Fibroblast of villous mesenchyme (primary cell): ENCODE measurements at regions not wholly inside any gene's neighbourhood (a gene's known extent, or its start where the extent isn't known, plus 50 kb on each side); places are given as distances from the start of the nearest gene placed in this dataset.

Source experiments
- DNase-seq: peaks from one replicate; pipeline ENCODE4 v3.0.0-alpha.2; 2010; ENCODE audit warnings: low read depth
- H3K4me3 ChIP-seq: 2 replicates; pipeline ENCODE4 v1.5.1; 2011; ENCODE audit warnings: low read depth, mild to moderate bottlenecking, low read length
- TF ChIP-seq, protein P1 (sequence below): IDR thresholded peaks from 2 replicates; pipeline ENCODE4 v1.5.1; 2012; ENCODE audit warnings: low read depth, mild to moderate bottlenecking, low read length; ENCODE audit not compliant: insufficient read depth

DNA sequence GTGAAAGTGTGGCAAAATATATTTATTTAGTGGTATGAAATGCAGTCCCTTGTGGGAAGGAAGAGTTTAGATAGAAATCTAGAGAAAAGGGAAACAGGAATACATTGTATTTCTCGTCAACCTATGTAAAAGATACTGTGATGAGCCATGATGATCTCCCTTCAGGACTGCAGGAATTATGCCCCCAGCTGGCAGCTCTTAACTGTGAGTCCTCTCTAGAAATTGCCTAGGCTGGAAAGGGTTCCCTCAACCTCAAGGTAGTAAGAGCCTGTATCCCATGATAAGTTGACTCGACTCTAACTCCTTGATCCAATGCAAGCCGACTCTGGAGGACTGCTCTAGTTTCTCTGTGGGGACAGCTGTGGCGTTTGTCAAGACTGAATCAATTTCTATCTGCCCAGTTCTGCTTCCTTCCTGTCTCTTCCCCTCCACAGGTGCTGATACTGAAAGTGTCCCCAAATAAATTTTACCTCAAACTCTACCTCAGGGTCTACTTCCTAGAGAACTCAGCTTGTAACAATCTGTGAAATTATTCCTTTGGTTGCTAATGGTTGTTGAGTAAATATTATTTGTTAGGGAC is 897.3 kb downstream of the METTL15 start:
- TF ChIP-seq, protein P1, sequence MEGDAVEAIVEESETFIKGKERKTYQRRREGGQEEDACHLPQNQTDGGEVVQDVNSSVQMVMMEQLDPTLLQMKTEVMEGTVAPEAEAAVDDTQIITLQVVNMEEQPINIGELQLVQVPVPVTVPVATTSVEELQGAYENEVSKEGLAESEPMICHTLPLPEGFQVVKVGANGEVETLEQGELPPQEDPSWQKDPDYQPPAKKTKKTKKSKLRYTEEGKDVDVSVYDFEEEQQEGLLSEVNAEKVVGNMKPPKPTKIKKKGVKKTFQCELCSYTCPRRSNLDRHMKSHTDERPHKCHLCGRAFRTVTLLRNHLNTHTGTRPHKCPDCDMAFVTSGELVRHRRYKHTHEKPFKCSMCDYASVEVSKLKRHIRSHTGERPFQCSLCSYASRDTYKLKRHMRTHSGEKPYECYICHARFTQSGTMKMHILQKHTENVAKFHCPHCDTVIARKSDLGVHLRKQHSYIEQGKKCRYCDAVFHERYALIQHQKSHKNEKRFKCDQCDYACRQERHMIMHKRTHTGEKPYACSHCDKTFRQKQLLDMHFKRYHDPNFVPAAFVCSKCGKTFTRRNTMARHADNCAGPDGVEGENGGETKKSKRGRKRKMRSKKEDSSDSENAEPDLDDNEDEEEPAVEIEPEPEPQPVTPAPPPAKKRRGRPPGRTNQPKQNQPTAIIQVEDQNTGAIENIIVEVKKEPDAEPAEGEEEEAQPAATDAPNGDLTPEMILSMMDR = no peak
- H3K4me3 ChIP-seq = no peak overlapping the region
- no peak for DNase-seq

- DNase-seq = no peak
- TF ChIP-seq, protein P1 = no peak
Measured at GRCh38 chr11:29002816-29003215, 894.6 kb downstream of the METTL15 start.

DNA sequence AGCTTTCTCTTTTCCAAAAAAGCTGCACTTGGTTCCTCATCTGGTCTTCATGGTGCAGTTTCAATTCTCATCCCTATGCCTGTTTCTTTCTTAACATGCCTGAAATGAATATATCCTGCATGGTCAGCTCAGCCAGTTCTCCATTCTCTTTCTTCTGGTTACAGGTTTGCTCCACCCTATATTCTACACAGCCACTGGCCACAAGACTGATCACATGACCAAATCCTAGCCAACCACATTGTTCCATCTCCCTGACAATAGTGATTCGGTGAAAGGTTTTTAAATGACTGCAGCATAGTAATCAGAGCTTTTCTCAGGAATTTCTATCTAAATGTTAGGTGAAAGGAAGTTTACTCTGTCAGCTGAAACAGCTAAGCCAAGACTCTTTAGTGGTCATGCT is 891.4 kb downstream of the METTL15 start:
- no peak for DNase-seq
- TF ChIP-seq, protein P1 = no peak

More at GRCh38 chr11:29002816-29003215, 894.6 kb downstream of the METTL15 start:
- no peak overlapping the region for H3K4me3 ChIP-seq

DNA sequence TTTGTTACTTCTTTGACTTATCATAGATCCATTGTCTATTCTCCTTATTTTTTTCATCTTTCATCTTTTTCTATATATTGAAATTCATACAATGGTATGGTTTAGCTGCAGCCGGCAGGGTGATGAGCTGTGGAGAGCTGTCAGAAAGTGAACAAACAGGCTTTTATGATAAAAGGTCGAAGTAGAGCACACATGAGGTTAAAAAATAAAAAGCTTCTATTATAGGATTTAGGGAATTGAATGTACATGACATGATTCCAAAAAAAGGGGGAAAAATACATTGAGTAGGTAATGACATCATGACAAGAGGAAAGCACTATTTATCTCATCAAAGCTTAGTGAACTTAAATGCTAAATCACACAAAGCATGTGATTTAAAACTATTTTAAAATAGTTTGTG is 884.8 kb downstream of the METTL15 start:
- TF ChIP-seq, protein P1 = no peak
- no peak overlapping the region for H3K4me3 ChIP-seq
- no peak for DNase-seq

More for the DNA sequence above, 891.4 kb downstream of the METTL15 start:
- H3K4me3 ChIP-seq = no peak overlapping the region

- H3K4me3 ChIP-seq = no peak overlapping the region
- peak; percentile 28 for DNase-seq
- TF ChIP-seq, protein P1 = no peak
Measured at GRCh38 chr11:28984231-28984630, 876.0 kb downstream of the METTL15 start.

- TF ChIP-seq, protein P1 = no peak
- H3K4me3 ChIP-seq = no peak overlapping the region
- DNase-seq = no peak
Measured at GRCh38 chr11:28983780-28984179, 875.6 kb downstream of the METTL15 start.

GRCh38 chr11:28981381-28981780 is 873.2 kb downstream of the METTL15 start:
- TF ChIP-seq, protein P1 = no peak
- DNase-seq = no peak
- no peak overlapping the region for H3K4me3 ChIP-seq
